Activated CD8-positive, alpha-beta memory T cell treated with anti-CD3 and anti-CD28 coated beads for 24 hours (primary cell): ENCODE measurements at regions not wholly inside any gene's neighbourhood (a gene's known extent, or its start where the extent isn't known, plus 50 kb on each side); places are given as distances from the start of the nearest gene placed in this dataset.

Experiments used
- DNase-seq: peaks from one replicate; pipeline ENCODE4 v3.0.0-alpha.2; 2020

DNA sequence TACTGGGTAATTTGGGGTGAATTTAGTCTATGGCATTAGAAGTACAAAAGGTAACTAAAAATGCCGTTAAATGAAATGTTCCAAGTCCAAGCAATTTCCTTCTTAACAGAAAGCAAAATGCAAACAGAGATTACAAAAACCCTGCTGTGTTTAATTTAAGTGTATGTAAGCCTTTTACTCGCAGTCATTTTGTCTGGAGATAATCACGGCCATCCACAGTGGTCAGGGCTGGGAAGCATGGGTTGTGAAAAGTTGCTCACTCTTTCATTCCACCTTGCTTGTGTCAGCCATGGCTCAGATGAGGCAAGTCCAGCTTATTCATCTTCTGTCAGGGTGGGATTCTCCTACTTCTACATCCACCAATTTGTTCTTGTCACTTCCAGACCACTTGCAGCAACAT, 983.6 kb upstream of the ZEB2 start:
- DNase-seq = no peak

DNA sequence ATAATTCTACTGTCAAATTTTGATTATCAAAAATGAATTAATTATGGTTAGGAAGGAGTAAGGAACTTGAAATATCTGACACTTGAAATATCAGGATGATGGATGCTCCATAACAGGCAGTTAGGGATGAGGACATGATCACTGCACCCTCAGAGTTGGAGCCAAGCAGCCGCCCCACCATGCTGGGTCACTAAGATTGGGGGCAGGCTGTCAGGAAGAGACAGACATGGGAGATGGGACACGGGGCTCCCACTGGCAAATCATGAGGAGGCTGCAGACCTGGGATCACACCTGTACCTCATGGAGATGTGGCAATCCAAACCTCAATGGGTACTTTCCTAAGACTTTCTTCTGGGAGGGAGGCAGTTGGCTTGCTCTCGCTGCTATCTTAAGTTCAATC, 982.0 kb upstream of the ZEB2 start:
- no peak for DNase-seq

- no peak for DNase-seq
Measured at GRCh38 chr2:145495590-145495989, 975.7 kb upstream of the ZEB2 start.

GRCh38 chr2:145494441-145494840, 974.5 kb upstream of the ZEB2 start:
- DNase-seq = no peak

- no peak for DNase-seq
Measured at GRCh38 chr2:145488571-145488970, 968.7 kb upstream of the ZEB2 start.

DNA sequence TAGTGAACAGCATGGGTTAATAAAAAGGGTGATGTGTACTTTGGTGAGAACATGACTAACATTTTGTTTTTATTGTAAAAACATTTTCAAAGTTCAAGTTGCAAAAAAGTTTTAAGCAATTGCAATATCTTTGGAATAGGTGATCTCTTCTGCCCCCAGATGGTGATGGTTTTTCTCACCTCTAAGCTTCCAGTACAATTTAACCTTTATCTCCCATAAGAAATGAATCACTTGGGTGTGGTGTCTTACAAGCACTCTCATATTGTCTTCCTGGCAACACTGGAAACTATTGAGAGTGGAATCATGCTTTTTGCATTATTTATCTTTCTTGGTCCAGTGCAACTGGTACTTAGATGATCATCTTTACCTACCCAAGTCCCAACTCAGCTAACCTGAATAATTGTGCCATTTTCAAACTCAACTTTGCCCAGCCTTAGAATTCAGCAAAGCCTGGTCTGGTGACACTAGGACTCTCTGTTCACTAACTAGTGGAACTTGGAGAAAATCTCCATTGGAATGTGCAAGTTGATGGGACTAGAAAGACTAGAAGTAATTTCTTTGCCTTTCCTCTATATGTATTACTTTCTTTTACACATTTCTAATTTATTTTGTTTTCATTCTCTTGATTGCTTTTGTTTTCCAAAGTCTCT, 964.7 kb upstream of the ZEB2 start:
- no peak for DNase-seq

DNA sequence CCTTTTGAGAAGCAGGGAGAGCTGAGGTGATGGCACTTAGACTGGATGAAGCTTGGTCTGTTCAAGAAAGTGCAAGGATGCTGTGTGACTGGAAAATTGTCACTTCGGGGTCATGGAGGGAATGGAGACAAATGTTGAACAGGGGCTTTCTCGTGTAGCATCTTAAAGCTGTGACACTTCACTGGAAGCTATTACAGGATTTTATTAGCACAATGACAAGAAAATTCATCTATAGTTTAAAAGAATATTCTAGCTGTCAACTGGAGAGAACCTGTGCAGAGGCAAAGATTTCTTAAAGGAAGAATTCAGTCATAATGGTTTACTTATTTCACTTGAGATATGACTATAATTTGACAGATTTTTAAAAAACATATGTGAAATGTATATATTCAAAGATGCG, 963.9 kb upstream of the ZEB2 start:
- no peak for DNase-seq

DNA sequence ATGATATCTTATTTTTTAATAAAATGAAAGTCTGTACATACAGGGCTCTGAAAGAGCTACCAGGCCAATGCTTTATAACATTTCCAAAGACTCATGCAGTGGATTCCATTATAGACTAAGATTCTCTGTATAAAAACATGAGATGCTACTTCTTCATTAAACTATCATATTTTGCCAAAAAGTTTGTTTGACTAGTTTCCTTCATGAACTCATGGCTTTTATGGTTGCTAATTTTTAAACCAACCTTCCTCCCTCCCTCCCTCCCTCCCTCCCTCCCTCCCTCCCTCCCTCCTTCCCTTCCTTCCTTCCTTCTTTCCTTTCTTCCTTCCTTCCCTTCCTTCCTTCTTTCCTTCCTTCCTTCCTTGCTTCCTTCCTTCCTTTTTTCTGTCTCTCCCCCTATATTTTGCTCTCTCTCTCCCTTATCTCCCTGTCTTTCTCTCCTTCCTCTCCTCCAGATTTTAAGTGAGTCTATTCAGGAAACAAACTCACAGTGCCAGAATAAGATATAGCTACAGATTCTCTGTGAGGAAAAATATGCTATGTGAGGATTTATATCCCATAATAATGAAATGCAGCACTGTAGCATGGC, 961.5 kb upstream of the ZEB2 start:
- DNase-seq = no peak

- no peak for DNase-seq
Measured at GRCh38 chr2:145464866-145465265, 944.9 kb upstream of the ZEB2 start.

DNA sequence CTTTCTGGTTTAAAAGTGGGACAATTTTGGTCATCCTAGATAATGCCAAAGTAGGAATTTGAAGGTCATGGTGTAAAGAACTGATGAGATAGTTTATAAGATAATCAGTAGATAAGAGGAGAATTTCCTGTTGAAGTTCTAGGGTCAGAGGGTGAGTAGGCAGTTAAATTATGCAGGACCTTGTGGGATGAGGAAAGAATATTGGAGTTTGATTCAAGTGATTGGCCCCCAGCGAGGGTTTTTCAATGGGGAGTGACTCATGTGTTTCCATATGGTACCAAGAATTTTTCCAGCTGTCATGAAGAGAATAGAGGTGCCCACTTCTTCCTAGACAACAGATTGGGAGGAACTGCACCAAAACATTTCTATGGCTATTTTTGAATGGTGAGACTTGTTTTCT, 940.2 kb upstream of the ZEB2 start:
- DNase-seq = no peak

DNA sequence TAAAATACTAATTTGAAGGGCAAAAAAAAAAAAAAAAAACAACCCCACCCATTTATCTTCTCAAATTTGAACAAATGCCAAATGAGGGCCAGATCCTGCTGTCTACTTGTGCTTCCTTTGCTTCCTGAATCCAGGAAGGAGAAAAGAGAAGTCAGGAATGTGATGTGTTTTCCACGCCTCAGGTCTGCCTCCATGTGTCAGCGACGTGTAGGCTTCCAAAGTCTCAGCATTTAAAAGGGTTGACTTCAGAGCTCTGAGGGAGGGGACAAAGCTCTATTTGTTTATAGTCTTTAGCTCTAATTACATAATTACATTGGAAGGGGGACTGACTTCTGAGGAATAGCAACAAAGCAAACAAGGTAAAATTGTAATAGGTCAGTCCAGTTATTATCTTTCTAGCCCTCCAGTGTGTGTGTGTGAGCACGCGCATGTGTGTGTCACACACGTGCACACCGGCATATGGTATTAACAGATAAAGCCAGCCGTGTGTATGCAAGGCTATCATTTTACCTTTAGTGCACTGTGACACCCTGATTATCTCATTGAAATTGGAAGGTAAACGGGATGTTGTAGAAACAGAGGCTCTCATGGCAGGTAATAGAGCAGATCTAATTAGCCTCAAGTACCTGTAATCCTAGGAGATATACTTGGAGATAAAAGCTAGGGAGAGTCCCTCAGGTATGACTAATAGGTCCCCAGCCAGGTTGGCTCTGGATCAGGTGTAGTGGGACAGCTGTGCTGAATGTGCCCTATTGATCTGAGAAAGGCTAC, 911.4 kb upstream of the ZEB2 start:
- DNase-seq = no peak

GRCh38 chr2:145423809-145424208, 903.9 kb upstream of the ZEB2 start:
- DNase-seq = no peak

GRCh38 chr2:145422576-145422975, 902.7 kb upstream of the ZEB2 start:
- no peak for DNase-seq

GRCh38 chr2:145421841-145422240, 901.9 kb upstream of the ZEB2 start:
- DNase-seq = no peak

DNA sequence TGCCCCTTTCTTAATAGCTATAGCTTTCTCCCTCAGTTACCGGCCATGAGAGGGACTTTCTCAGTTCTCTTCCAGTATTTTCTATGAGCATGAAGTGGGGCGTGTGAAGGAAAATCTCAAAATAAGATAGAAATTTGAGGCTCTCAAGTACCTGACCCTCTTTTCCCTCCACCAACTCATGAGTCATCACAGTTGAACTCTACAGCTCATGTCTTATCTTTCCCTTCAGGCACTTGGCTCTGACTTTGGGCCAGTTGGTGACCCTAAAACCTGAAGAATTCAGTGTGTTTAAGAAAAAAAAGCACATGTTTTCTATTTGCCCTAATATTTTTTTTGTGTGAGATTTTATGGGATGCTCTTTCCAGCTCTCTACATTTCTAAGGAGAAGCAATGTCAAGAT, 896.7 kb upstream of the ZEB2 start:
- no peak for DNase-seq

GRCh38 chr2:145415151-145415550, 895.2 kb upstream of the ZEB2 start:
- no peak for DNase-seq

GRCh38 chr2:145413261-145414030, 893.5 kb upstream of the ZEB2 start:
- DNase-seq = no peak

DNA sequence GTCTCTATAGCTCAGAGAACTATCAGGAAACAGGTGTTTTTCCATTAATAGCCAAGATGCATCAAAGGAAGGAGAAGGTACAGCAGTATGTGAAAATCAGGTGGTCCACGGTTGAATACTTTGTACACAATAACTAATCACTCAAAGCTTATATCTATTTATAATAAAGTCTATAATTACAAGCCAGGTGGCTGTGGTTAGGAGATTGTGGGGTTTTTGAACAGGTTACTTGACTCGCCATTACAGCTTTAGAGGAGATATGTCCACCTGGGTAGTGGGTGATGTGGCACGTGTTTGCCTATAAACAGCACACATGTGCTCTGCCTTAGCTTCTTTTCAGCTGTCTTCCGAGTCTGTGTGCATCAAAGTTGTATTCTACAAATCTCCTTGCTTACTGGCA, 892.2 kb upstream of the ZEB2 start:
- no peak for DNase-seq

DNA sequence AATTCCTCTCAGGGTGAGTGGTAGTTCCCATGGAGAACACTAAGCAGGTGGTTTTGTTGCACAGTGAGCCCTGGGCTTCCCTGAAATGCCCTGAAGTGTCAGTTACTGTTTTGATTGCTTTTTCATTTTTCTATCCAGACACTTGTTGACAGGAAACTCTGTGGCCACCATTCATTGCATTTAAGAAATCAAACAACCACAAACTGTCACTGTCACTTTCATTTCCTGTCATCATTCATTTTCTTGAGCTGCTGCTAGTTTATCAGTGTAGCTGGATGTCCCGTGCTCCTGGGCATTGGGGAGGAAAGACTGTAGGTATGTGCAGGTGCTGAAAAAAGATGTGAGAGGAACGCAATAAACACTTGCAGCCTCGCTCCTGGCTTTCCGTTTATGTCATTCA, 891.6 kb upstream of the ZEB2 start:
- no peak for DNase-seq

- DNase-seq = no peak
Measured at GRCh38 chr2:145410086-145410485, 890.2 kb upstream of the ZEB2 start.

GRCh38 chr2:145408980-145409379, 889.1 kb upstream of the ZEB2 start:
- no peak for DNase-seq

DNA sequence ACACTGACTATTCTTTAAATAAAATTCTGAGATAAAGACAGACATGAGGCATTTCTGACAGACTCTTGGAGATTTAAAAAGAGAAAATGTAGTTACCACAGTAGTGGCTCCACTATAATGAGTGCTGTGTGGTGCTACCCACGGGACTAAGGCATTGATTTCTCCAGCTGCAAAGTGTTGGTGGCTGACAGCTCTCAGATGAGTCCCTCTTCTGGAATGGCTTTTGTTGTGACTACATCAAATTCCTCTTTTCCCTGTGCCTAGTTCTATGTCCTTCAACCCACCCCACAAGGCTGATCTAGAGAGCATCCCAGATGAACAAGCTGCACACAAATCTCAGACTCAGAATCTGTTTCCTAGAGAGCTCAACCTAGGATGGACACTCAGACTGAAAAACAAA, 884.8 kb upstream of the ZEB2 start:
- DNase-seq = no peak

- no peak for DNase-seq
Measured at GRCh38 chr2:145402706-145403277, 882.9 kb upstream of the ZEB2 start.
